AML-193 (cell line): ENCODE measurements at regions not wholly inside any gene's neighbourhood (a gene's known extent, or its start where the extent isn't known, plus 50 kb on each side); places are given as distances from the start of the nearest gene placed in this dataset.
"Not testable (repeated sequence)": the region's sequence is repeated elsewhere in the genome, so short reads cannot be mapped to it uniquely, and the experiment has no call there.

Experiments
- DNase-seq, 2 experiments: peaks; one replicate each; lab custom pipeline; 2025; lab: John Stamatoyannopoulos, UW

GRCh38 chr1:29936031-29936544 is 699.8 kb downstream of the PTPRU start:
- DNase-seq: no peak

- DNase-seq: no peak
Measured at GRCh38 chr1:29934255-29934772, 698.0 kb downstream of the PTPRU start.

- DNase-seq: no peak
Measured at GRCh38 chr1:29933067-29933466, 696.7 kb downstream of the PTPRU start.

GRCh38 chr1:29932626-29933025 is 696.3 kb downstream of the PTPRU start:
- DNase-seq: no peak

GRCh38 chr1:29931477-29932175 is 695.3 kb downstream of the PTPRU start:
- DNase-seq: no peak

GRCh38 chr1:29925058-29925457 is 688.7 kb downstream of the PTPRU start:
- no peak for DNase-seq

- no peak for DNase-seq
Measured at GRCh38 chr1:29924017-29924431, 687.7 kb downstream of the PTPRU start.

GRCh38 chr1:29921741-29922140 is 685.4 kb downstream of the PTPRU start:
- DNase-seq: no peak

GRCh38 chr1:29920784-29921183 is 684.5 kb downstream of the PTPRU start:
- DNase-seq: no peak

GRCh38 chr1:29920316-29920715 is 684.0 kb downstream of the PTPRU start:
- no peak for DNase-seq

GRCh38 chr1:29919041-29919440 is 682.7 kb downstream of the PTPRU start:
- DNase-seq: not testable (repeated sequence)

GRCh38 chr1:29916656-29917369 is 680.5 kb downstream of the PTPRU start:
- DNase-seq: no peak

- DNase-seq: no peak
Measured at GRCh38 chr1:29914936-29915335, 678.6 kb downstream of the PTPRU start.

GRCh38 chr1:29912425-29912824 is 676.1 kb downstream of the PTPRU start:
- DNase-seq: peak in 1 of 2 experiments; percentile 1

- DNase-seq: no peak
Measured at GRCh38 chr1:29909962-29910361, 673.6 kb downstream of the PTPRU start.

- no peak for DNase-seq
Measured at GRCh38 chr1:29907596-29907995, 671.3 kb downstream of the PTPRU start.

GRCh38 chr1:29906927-29907326 is 670.6 kb downstream of the PTPRU start:
- no peak for DNase-seq

GRCh38 chr1:29903548-29904166 is 667.3 kb downstream of the PTPRU start:
- DNase-seq: no peak

- DNase-seq: no peak
Measured at GRCh38 chr1:29901624-29902325, 665.5 kb downstream of the PTPRU start.

GRCh38 chr1:29900712-29901111 is 664.4 kb downstream of the PTPRU start:
- no peak for DNase-seq

GRCh38 chr1:29900104-29900679 is 663.9 kb downstream of the PTPRU start:
- DNase-seq: no peak
